ENCODE measurements at regions not wholly inside any gene's neighbourhood (a gene's known extent, or its start where the extent isn't known, plus 50 kb on each side); places are given as distances from the start of the nearest gene placed in this dataset.

GRCh38 chr6:95521181-95521580 lies 56.2 kb upstream of the MANEA start:
- Histone ChIP-seq H3K4me3 (ENCODE audit: low read length) (no peak overlapping the region), H3K9me3 (ENCODE audit: insufficient read depth, low read length) (no peaks in the 10 kb centered on the region), H3K36me3 (replicated peaks; ENCODE audit: low read depth, low read length) (no peaks in the 10 kb centered on the region), H3K9ac (ENCODE audit: low read length) (no peak overlapping the region), H3K4me1 (ENCODE audit: low read length) (no peaks in the 10 kb centered on the region), H3K4me2 (ENCODE audit: low read length) (no peak overlapping the region), H2AFZ (ENCODE audit: low read depth, low read length) (no peak overlapping the region), H4K20me1 (ENCODE audit: insufficient read depth, low read length) (no peaks in the 10 kb centered on the region), H3K27me3 (ENCODE audit: low read depth, low read length) (no peaks in the 10 kb centered on the region), H3K27ac (ENCODE audit: low read length) (no peak overlapping the region), H3K79me2 (ENCODE audit: low read length) (no peaks in the 10 kb centered on the region)
- TF ChIP-seq EZH2phosphoT487 (IDR thresholded peaks at IDR 0.05; ENCODE audit: low read depth) (no peak), CTCF (IDR thresholded peaks at IDR 0.05; ENCODE audit: low read depth, low read length) (no peak)
